ENCODE measurements at regions not wholly inside any gene's neighbourhood (a gene's known extent, or its start where the extent isn't known, plus 50 kb on each side); places are given as distances from the start of the nearest gene placed in this dataset.

DNA sequence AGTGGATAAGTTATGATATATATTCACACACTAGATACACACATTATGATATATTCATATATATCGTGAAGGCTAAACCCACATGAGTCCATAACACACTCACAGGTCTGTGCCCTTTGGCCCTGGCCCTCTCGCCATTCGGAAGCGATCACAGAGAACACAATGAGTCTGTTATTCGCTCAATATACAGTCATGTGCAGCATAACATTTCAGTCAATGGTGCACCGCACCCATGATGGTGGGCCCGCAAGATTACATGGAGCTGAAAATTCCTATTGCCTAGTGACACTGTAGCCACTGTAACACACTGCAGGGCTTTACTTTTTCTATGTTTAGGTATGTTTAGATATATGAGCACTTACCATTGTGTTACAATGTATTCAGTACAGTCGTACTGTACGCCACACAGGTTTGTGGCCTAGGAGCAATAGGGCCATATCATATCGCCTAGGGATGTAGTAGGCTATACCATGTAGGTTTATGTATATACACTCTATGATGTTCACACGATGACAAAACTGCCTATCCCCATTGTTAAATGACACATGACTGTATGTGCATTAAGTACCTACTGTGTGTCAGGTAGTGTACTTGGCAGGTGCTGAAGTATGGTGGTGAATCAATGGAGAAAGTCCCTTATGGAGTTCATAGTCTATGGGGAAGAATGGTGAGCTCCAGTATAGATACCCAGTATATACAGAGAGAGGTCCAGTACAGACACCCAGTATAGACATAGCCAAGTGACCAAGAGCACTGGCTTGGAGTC, 198.8 kb upstream of the KLF14 start:
- Histone ChIP-seq H3K36me3 (ENCODE audit: control insufficient read depth, insufficient read depth, low read length) (no peaks in the 10 kb centered on the region), H3K4me3 (ENCODE audit: low read depth, low read length) (no peak overlapping the region), H3K27me3 (ENCODE audit: control insufficient read depth, insufficient read depth, low read length) (no peaks in the 10 kb centered on the region), H3K4me1 (ENCODE audit: control insufficient read depth, insufficient read depth, low read length) (no peaks in the 10 kb centered on the region), H3K9ac (ENCODE audit: low read depth, low read length) (no peak overlapping the region), H3K9me3 (ENCODE audit: control insufficient read depth, insufficient read depth, low read length) (no peaks in the 10 kb centered on the region)

DNA sequence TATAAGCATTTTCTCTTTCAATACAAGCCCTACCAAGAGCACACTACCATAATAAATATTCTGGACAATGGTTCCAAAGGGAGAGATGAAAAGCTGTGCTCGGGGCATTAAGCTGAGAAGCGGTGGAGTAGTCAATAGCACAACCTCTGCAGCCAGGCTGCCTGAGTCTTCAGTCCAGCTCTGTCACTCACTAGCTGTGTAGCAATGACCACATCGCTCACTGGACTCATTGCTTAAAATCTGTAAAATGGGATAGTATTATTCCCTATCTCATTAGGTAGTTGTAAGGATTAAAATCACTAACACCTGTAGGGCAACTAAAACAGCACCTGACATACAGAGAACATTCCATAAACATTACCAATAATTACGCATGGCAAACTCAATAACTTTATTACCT, 199.9 kb upstream of the KLF14 start:
- no peaks in the 10 kb centered on the region for H3K27me3 ChIP-seq (ENCODE audit: control insufficient read depth, insufficient read depth, low read length)
- no peaks in the 10 kb centered on the region for H3K9me3 ChIP-seq (ENCODE audit: control insufficient read depth, insufficient read depth, low read length)
- H3K4me1 ChIP-seq (ENCODE audit: control insufficient read depth, insufficient read depth, low read length) = no peaks in the 10 kb centered on the region
- H3K9ac ChIP-seq (ENCODE audit: low read depth, low read length) = no peak overlapping the region
- H3K36me3 ChIP-seq (ENCODE audit: control insufficient read depth, insufficient read depth, low read length) = no peaks in the 10 kb centered on the region
- H3K4me3 ChIP-seq (ENCODE audit: low read depth, low read length) = no peak overlapping the region

DNA sequence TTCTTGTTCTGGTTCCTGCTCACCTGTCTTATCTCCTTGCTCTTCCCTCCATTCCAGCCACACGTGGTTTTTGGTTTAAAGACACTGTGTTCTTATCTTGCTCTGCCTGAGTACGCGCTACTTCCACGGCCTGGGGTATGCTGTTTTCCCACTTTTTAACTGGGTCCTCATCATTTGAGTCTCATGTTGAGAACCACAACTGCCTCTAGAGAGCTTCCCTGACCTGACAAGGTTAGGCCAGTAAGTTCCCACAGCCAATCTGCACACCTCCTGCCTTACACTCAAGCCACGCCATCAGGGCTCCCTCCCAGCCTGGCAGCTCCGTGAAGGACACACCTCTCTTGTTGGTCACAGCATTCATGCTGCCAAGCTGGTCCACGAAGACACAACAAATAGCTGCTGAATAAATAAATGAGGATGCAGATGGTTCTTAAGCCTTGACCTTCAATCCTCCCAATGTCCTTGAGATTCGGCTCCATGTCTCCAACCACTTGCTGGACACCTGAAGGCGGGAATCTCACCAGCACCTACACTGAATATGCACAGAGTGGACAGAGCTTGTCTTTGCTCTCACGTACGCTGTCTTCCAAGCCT, 201.7 kb upstream of the KLF14 start:
- no peaks in the 10 kb centered on the region for H3K27me3 ChIP-seq (ENCODE audit: control insufficient read depth, insufficient read depth, low read length)
- H3K9me3 ChIP-seq (ENCODE audit: control insufficient read depth, insufficient read depth, low read length) = no peaks in the 10 kb centered on the region
- H3K4me1 ChIP-seq (ENCODE audit: control insufficient read depth, insufficient read depth, low read length) = peaks cover 3% of the 10 kb centered on the region
- H3K9ac ChIP-seq (ENCODE audit: low read depth, low read length) = no peak overlapping the region
- H3K4me3 ChIP-seq (ENCODE audit: low read depth, low read length) = no peak overlapping the region
- no peaks in the 10 kb centered on the region for H3K36me3 ChIP-seq (ENCODE audit: control insufficient read depth, insufficient read depth, low read length)

DNA sequence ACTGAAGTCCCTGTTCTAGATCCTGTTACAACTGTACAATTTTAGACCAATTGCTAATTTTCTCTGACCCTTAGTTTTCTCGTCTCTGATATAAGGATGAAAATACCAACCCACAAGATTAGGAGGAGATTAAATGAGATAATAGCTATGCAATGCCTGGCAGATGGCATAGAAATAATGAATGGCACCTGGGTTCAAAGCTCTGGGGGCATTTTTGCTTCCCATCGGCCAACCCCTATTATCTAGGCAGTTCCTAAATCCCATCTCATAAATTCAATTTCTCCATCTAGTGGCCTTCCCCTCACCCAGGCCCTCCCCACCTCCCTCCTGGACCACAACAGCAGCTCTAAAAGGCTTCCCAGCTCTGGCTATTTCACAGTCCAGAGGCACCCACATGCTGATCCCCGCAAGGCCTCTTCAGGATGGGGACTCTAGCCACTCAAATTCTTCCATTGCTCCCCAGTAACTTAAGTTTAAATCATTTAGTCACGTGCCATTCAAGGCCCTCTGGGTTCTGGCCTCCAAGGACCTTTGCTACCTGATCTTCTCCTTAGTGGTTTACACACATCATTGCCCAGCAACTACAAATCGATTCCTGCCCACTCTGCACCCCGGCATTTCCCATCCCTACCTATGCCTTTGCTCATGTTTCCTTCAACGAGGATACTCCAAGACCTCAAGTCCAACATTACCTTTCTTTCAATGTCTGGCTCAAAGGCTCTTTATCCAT, 202.4 kb upstream of the KLF14 start:
- no peaks in the 10 kb centered on the region for H3K9me3 ChIP-seq (ENCODE audit: control insufficient read depth, insufficient read depth, low read length)
- peaks cover 5% of the 10 kb centered on the region for H3K4me1 ChIP-seq (ENCODE audit: control insufficient read depth, insufficient read depth, low read length)
- no peaks in the 10 kb centered on the region for H3K27me3 ChIP-seq (ENCODE audit: control insufficient read depth, insufficient read depth, low read length)
- H3K9ac ChIP-seq (ENCODE audit: low read depth, low read length) = no peak overlapping the region
- no peak overlapping the region for H3K4me3 ChIP-seq (ENCODE audit: low read depth, low read length)
- H3K36me3 ChIP-seq (ENCODE audit: control insufficient read depth, insufficient read depth, low read length) = no peaks in the 10 kb centered on the region

DNA sequence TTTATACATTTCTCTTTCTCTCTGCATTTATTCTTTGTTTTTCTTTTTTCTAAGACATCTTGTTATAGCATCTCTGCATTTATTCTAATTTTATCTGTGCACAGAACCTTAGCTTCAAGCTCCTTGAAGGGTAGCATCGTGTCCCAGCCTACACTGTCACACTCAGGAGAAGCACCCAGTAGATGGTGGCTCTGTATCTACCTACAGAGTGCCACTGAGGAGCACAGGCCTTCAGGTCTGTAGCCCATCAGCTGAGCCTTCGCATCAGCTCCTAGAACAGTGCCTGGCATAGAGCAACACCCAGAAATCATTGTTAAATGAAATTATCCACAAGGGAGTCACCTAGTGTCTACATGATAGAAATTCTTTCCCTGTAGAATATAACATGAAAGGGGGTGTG, 203.0 kb upstream of the KLF14 start:
- no peaks in the 10 kb centered on the region for H3K27me3 ChIP-seq (ENCODE audit: control insufficient read depth, insufficient read depth, low read length)
- H3K4me1 ChIP-seq (ENCODE audit: control insufficient read depth, insufficient read depth, low read length) = peaks cover 5% of the 10 kb centered on the region
- no peak overlapping the region for H3K9ac ChIP-seq (ENCODE audit: low read depth, low read length)
- H3K9me3 ChIP-seq (ENCODE audit: control insufficient read depth, insufficient read depth, low read length) = no peaks in the 10 kb centered on the region
- H3K4me3 ChIP-seq (ENCODE audit: low read depth, low read length) = no peak overlapping the region
- H3K36me3 ChIP-seq (ENCODE audit: control insufficient read depth, insufficient read depth, low read length) = no peaks in the 10 kb centered on the region

DNA sequence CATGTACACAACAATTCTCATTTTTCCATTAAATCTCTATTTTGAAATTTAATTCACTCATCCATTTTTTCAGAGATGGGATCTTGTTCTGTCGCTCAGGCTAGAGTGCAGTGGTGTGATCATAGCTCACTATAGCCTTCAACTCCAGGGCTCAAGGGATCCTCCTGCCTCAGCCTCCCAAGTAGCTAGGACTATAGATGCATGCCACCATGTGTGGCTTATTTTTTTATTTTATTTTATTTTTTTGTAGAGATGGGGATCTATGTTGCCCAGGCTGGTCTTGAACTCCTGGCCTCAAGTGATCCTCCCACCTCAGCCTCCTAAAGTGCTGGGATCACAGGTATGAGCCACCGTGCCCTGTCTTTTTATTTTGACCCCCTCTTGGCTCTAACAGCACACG, 203.8 kb upstream of the KLF14 start:
- Histone ChIP-seq H3K27me3 (ENCODE audit: control insufficient read depth, insufficient read depth, low read length) (no peaks in the 10 kb centered on the region), H3K36me3 (ENCODE audit: control insufficient read depth, insufficient read depth, low read length) (no peaks in the 10 kb centered on the region), H3K4me3 (ENCODE audit: low read depth, low read length) (no peak overlapping the region), H3K9me3 (ENCODE audit: control insufficient read depth, insufficient read depth, low read length) (no peaks in the 10 kb centered on the region), H3K9ac (ENCODE audit: low read depth, low read length) (no peak overlapping the region), H3K4me1 (ENCODE audit: control insufficient read depth, insufficient read depth, low read length) (peaks cover 5% of the 10 kb centered on the region)

DNA sequence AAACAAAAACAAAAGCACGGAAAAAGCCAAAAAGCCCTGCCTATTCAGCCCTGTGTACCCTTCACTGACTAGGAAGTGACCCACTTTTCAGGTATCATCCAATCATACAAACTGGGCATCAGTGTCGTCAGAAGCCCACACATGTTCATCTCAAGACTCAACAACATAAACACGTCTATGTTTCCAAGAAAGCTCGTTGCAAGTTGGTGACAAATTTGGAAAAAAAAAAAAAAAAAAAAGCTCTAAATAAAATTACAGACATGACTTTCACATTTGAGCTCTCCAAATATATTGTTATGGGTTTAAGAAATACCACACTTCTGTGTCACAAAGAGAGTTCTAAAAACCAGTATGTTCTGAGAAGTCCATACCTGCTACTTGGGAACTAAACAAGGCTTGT, 204.7 kb upstream of the KLF14 start:
- no peaks in the 10 kb centered on the region for H3K36me3 ChIP-seq (ENCODE audit: control insufficient read depth, insufficient read depth, low read length)
- no peaks in the 10 kb centered on the region for H3K27me3 ChIP-seq (ENCODE audit: control insufficient read depth, insufficient read depth, low read length)
- no peak overlapping the region for H3K4me3 ChIP-seq (ENCODE audit: low read depth, low read length)
- peaks cover 5% of the 10 kb centered on the region for H3K4me1 ChIP-seq (ENCODE audit: control insufficient read depth, insufficient read depth, low read length)
- no peak overlapping the region for H3K9ac ChIP-seq (ENCODE audit: low read depth, low read length)
- no peaks in the 10 kb centered on the region for H3K9me3 ChIP-seq (ENCODE audit: control insufficient read depth, insufficient read depth, low read length)

DNA sequence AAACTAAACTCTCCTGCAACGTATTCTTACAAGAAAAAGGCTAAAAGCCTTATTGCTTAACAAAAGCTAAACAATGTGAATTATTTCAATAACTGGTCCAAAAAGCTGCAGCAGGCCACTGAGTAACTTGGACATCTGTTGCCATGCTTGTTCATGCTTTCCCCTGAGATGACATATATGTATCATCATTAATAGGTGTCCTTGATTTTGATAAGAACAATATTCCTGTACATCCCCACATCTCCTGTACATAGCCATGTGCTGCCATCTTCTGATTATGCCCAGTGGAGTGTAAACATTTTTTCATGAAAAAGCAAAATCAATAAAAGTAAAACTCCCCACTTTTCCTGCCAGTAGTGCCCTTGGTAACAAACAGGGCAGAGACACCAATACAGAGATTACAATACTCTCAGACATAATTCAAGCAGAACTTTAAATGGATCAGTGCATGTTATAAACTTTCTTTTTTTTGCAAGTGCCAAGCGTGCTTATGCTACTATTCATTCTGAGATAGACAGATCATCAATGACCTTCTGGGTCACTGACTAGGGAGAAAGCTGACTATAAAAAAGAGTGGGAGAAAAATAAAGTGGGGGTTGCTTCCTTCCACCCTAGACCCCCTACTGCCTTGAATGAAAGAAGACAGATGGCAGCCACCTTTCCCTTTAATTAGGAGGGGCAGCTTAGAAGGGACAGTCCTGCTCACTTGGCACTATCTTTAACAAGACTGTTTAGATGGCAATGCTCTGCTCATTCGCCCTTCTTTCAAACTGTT, 205.5 kb upstream of the KLF14 start:
- H3K27me3 ChIP-seq (ENCODE audit: control insufficient read depth, insufficient read depth, low read length) = no peaks in the 10 kb centered on the region
- peaks cover 5% of the 10 kb centered on the region for H3K4me1 ChIP-seq (ENCODE audit: control insufficient read depth, insufficient read depth, low read length)
- H3K9ac ChIP-seq (ENCODE audit: low read depth, low read length) = no peak overlapping the region
- H3K36me3 ChIP-seq (ENCODE audit: control insufficient read depth, insufficient read depth, low read length) = no peaks in the 10 kb centered on the region
- H3K4me3 ChIP-seq (ENCODE audit: low read depth, low read length) = no peak overlapping the region
- no peaks in the 10 kb centered on the region for H3K9me3 ChIP-seq (ENCODE audit: control insufficient read depth, insufficient read depth, low read length)

DNA sequence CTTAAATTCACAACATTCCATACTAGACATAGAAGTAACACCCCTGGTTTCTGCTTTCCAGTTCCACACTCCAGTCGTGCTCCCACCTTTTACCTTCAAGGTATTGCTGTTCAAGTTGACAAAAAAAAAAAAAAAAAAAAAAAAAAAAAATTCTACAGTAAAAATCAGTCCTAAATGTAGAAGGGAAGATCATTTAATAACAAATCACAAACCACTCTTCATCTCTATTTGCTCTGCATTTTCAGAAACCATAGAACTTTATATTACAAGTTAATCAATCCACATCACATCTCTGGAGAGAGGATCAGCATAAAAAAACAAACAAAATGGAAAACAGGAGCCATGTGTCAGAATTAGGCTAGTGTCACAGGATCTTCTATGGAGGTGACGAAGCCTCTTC, 206.3 kb upstream of the KLF14 start:
- Histone ChIP-seq H3K4me1 (ENCODE audit: control insufficient read depth, insufficient read depth, low read length) (peaks cover 5% of the 10 kb centered on the region), H3K9ac (ENCODE audit: low read depth, low read length) (no peak overlapping the region), H3K36me3 (ENCODE audit: control insufficient read depth, insufficient read depth, low read length) (no peaks in the 10 kb centered on the region), H3K9me3 (ENCODE audit: control insufficient read depth, insufficient read depth, low read length) (no peaks in the 10 kb centered on the region), H3K4me3 (ENCODE audit: low read depth, low read length) (no peak overlapping the region), H3K27me3 (ENCODE audit: control insufficient read depth, insufficient read depth, low read length) (no peaks in the 10 kb centered on the region)

DNA sequence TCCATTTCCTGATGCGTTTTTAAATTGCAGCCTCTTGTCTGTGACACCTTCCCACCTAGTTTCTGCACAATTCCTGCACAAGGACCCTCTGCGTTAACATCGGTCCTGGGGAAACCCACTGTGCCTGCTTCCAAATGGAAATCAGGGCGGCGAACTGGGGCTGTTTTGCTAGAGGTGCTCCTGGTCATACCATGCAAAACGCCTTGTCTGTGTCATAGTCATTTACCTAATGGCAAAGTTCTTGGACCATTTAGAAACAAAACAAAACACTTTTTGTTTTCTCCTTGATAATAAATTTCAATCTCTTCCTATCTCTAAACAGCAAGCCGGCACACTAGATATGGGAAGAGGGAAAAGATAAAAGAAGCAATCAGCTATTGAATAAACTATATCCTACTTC, 206.9 kb upstream of the KLF14 start:
- no peaks in the 10 kb centered on the region for H3K9me3 ChIP-seq (ENCODE audit: control insufficient read depth, insufficient read depth, low read length)
- H3K4me3 ChIP-seq (ENCODE audit: low read depth, low read length) = no peak overlapping the region
- H3K9ac ChIP-seq (ENCODE audit: low read depth, low read length) = no peak overlapping the region
- no peaks in the 10 kb centered on the region for H3K36me3 ChIP-seq (ENCODE audit: control insufficient read depth, insufficient read depth, low read length)
- peaks cover 5% of the 10 kb centered on the region for H3K4me1 ChIP-seq (ENCODE audit: control insufficient read depth, insufficient read depth, low read length)
- H3K27me3 ChIP-seq (ENCODE audit: control insufficient read depth, insufficient read depth, low read length) = no peaks in the 10 kb centered on the region

DNA sequence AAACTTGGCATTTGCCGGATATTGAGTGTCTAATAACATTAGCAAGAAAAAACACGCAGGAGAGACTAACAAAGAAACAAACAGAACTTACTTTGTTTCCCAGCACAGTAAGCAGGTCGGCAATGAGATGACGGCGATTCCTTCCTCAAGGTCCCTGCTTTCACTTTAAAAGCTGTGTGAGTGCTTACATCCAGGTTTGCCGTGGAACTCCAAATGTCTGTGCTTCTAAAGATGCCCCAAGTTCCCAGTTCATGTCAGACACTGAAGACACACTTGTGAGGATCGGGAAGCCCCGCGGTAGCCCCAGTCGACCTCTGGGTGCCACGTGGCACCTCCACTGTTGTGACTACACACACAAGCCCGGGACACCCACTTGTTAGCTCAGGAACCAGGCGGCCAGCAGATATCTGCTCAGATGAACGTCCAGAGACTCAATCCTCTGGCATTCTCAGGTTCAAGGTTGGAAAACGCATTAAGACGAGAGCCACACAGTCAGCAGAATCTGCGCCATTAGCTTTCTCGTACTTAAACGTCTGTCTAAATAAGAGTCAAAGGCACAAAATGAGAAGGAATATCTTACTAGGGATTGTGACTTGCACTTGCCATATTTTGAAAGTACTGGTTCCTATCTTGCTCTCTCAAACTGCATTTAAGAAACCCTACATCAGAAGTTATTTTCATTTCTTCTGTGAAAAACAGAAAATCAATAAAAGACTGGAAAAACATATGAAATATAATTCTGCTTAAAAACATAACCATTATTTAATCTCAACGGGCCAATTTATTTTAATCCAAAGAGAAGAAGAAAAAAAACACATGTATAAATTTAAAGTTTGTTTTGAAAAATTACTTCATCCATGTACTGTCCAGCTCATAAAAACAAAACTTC, 207.6 kb upstream of the KLF14 start:
- Histone ChIP-seq H3K4me3 (ENCODE audit: low read depth, low read length) (no peak overlapping the region), H3K4me1 (ENCODE audit: control insufficient read depth, insufficient read depth, low read length) (peaks cover 5% of the 10 kb centered on the region), H3K27me3 (ENCODE audit: control insufficient read depth, insufficient read depth, low read length) (no peaks in the 10 kb centered on the region), H3K36me3 (ENCODE audit: control insufficient read depth, insufficient read depth, low read length) (no peaks in the 10 kb centered on the region), H3K9me3 (ENCODE audit: control insufficient read depth, insufficient read depth, low read length) (no peaks in the 10 kb centered on the region), H3K9ac (ENCODE audit: low read depth, low read length) (no peak overlapping the region)

All from iPS-15b (cell line).